Vagina (tissue), 2 donors: ENCODE measurements at regions not wholly inside any gene's neighbourhood (a gene's known extent, or its start where the extent isn't known, plus 50 kb on each side); places are given as distances from the start of the nearest gene placed in this dataset.

Source experiments
- DNase-seq, 2 donors: peaks; one replicate each; pipeline ENCODE4 v3.0.0-alpha.2; 2017; ENCODE audit errors: extremely low spot score in 2 of 2
- H3K27ac ChIP-seq: fragments of 200-600 bp; sonication (generic); one replicate; pipeline ENCODE4 v1.5.1; 2019
- H3K27me3 ChIP-seq: fragments of 200-600 bp; sonication (generic); one replicate; pipeline ENCODE4 v1.5.1; 2019
- H3K36me3 ChIP-seq, 2 donors: fragments of 200-600 bp; sonication (generic); one replicate each; pipeline ENCODE4 v1.5.1; 2017 to 2019
- H3K4me1 ChIP-seq: fragments of 200-600 bp; sonication (generic); one replicate; pipeline ENCODE4 v1.5.1; 2019
- H3K4me3 ChIP-seq, 2 donors: fragments of 200-600 bp; sonication (generic); 1 replicate in 1 of 2; 2 replicates in 1 of 2; pipeline ENCODE4 v1.5.1; 2016 to 2019
- H3K9me3 ChIP-seq: fragments of 200-600 bp; sonication (generic); one replicate; pipeline ENCODE4 v1.5.1; 2019
- CTCF ChIP-seq, 3 experiments: fragments of 450-650 bp in 2 of 3; fragments of 200-600 bp in 1 of 3; sonication (generic) in 1 of 3; IDR thresholded peaks; one replicate each; pipeline ENCODE4 v1.5.1; 2017 to 2019; ENCODE audit warnings: antibody characterized with exemption in 3 of 3, mild to moderate bottlenecking in 2 of 3, moderate library complexity in 2 of 3
- POLR2A ChIP-seq, 2 donors: fragments of 450-650 bp; IDR thresholded peaks; one replicate each; pipeline ENCODE4 v1.6.1; 2017; ENCODE audit warnings: antibody characterized with exemption in 2 of 2, mild to moderate bottlenecking in 2 of 2, moderate library complexity in 2 of 2
- POLR2AphosphoS5 ChIP-seq, 2 donors: sonication (generic); formaldehyde crosslinking; IDR thresholded peaks; one replicate each; pipeline ENCODE4 v1.9.0; 2017; ENCODE audit warnings: antibody characterized with exemption in 2 of 2, mild to moderate bottlenecking in 2 of 2, low read depth in 1 of 2; ENCODE audit not compliant: insufficient read depth in 1 of 2
- intact Hi-C: fragments of 100-400 bp; cut with DNase I; formaldehyde crosslinking; loops from one replicate; pipeline ENCODE4 v1.15.1; 2023

GRCh38 chr17:73724990-73725389 lies 80.7 kb upstream of the SDK2 start:
- no peaks in the 10 kb centered on the region for H3K9me3 ChIP-seq
- no peak for DNase-seq
- no peaks in the 10 kb centered on the region for H3K4me1 ChIP-seq
- intact Hi-C loops, result no loop called here
- no peak for TF ChIP-seq POLR2A (IDR thresholded peaks at IDR 0.05)
- no peaks in the 10 kb centered on the region for H3K36me3 ChIP-seq
- no peaks in the 10 kb centered on the region for H3K27me3 ChIP-seq
- no peak overlapping the region for H3K4me3 ChIP-seq
- H3K27ac ChIP-seq, result no peak overlapping the region

GRCh38 chr17:73725794-73726515 lies 81.7 kb upstream of the SDK2 start:
- Histone ChIP-seq H3K27me3 (no peaks in the 10 kb centered on the region), H3K36me3 (no peaks in the 10 kb centered on the region), H3K27ac (no peak overlapping the region), H3K4me3 (no peak overlapping the region), H3K9me3 (no peaks in the 10 kb centered on the region), H3K4me1 (no peaks in the 10 kb centered on the region)
- TF ChIP-seq CTCF (IDR thresholded peaks at IDR 0.05) (no peak), POLR2AphosphoS5 (IDR thresholded peaks at IDR 0.05; ENCODE audit: insufficient read depth in 1 of 2, low read depth in 1 of 2) (no peak), POLR2A (IDR thresholded peaks at IDR 0.05) (no peak)
- intact Hi-C loops, result no loop called here
- DNase-seq, result no peak

GRCh38 chr17:73727941-73728340 lies 83.7 kb upstream of the SDK2 start:
- H3K36me3 ChIP-seq, result no peaks in the 10 kb centered on the region
- no peak overlapping the region for H3K27ac ChIP-seq
- TF ChIP-seq POLR2AphosphoS5 (IDR thresholded peaks at IDR 0.05; ENCODE audit: insufficient read depth in 1 of 2, low read depth in 1 of 2), result no peak
- no peak for TF ChIP-seq CTCF (IDR thresholded peaks at IDR 0.05)
- no peaks in the 10 kb centered on the region for H3K27me3 ChIP-seq
- H3K9me3 ChIP-seq, result no peaks in the 10 kb centered on the region
- intact Hi-C loops, result no loop called here
- H3K4me3 ChIP-seq, result no peak overlapping the region
- no peak for DNase-seq
- H3K4me1 ChIP-seq, result no peaks in the 10 kb centered on the region

GRCh38 chr17:73729101-73729500 lies 84.9 kb upstream of the SDK2 start:
- Histone ChIP-seq H3K27me3 (no peaks in the 10 kb centered on the region), H3K9me3 (no peaks in the 10 kb centered on the region), H3K4me3 (no peak overlapping the region), H3K27ac (no peak overlapping the region), H3K4me1 (no peaks in the 10 kb centered on the region), H3K36me3 (no peaks in the 10 kb centered on the region)
- TF ChIP-seq POLR2AphosphoS5 (IDR thresholded peaks at IDR 0.05; ENCODE audit: insufficient read depth in 1 of 2, low read depth in 1 of 2) (no peak), POLR2A (IDR thresholded peaks at IDR 0.05) (no peak), CTCF (IDR thresholded peaks at IDR 0.05) (no peak)
- intact Hi-C loops, result no loop called here
- DNase-seq, result no peak

GRCh38 chr17:73731733-73732132 lies 87.5 kb upstream of the SDK2 start:
- intact Hi-C loops, result no loop called here
- Histone ChIP-seq H3K4me1 (no peaks in the 10 kb centered on the region), H3K27ac (no peak overlapping the region), H3K9me3 (no peaks in the 10 kb centered on the region), H3K4me3 (no peak overlapping the region), H3K27me3 (no peaks in the 10 kb centered on the region), H3K36me3 (no peaks in the 10 kb centered on the region)
- TF ChIP-seq POLR2AphosphoS5 (IDR thresholded peaks at IDR 0.05; ENCODE audit: insufficient read depth in 1 of 2, low read depth in 1 of 2), result no peak
- TF ChIP-seq CTCF (IDR thresholded peaks at IDR 0.05), result no peak
- TF ChIP-seq POLR2A (IDR thresholded peaks at IDR 0.05), result no peak
- no peak for DNase-seq
